Omental fat pad (tissue), 3 donors: ENCODE measurements at regions not wholly inside any gene's neighbourhood (a gene's known extent, or its start where the extent isn't known, plus 50 kb on each side); places are given as distances from the start of the nearest gene placed in this dataset.

Experiments
- ATAC-seq: fragments of 150-250 bp; one replicate; pipeline ENCODE4 v1.9.1; 2016; ENCODE audit warnings: mild to moderate bottlenecking, moderate library complexity; ENCODE audit not compliant: low FRiP score
- DNase-seq: peaks from one replicate; pipeline ENCODE4 v3.0.0-alpha.2; 2019; ENCODE audit warnings: low spot score
- TF ChIP-seq, protein P1 (sequence below), 3 donors: fragments of 450-650 bp; IDR thresholded peaks; one replicate each; pipeline ENCODE4 v1.5.1; 2016 to 2017; ENCODE audit warnings: antibody characterized with exemption in 3 of 3, mild to moderate bottlenecking in 3 of 3, moderate library complexity in 2 of 3

DNA sequence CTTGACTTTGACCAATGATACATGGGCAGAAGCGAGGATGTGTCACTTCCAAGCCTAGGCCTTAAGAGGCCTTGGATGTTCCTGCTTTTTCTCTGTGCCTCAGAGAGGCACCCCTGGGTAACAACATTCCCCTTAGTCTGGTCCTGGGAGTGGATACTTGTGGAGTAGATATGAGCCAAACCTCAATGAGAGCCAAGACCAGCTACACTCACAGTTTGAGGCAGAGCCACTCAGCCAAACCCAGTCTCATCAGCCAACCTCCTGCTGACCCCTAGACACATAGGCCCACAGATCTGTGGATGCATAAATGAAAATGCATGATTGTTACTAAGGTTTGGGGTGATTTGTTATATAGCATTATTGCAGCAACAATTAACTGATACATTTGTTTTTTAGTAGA is 114.2 kb downstream of the ZNF621 start:
- no peak for DNase-seq
- ATAC-seq, result no peak

GRCh38 chr3:40642812-40643211 is 118.1 kb downstream of the ZNF621 start:
- no peak for ATAC-seq
- DNase-seq, result no peak
- TF ChIP-seq, protein P1, sequence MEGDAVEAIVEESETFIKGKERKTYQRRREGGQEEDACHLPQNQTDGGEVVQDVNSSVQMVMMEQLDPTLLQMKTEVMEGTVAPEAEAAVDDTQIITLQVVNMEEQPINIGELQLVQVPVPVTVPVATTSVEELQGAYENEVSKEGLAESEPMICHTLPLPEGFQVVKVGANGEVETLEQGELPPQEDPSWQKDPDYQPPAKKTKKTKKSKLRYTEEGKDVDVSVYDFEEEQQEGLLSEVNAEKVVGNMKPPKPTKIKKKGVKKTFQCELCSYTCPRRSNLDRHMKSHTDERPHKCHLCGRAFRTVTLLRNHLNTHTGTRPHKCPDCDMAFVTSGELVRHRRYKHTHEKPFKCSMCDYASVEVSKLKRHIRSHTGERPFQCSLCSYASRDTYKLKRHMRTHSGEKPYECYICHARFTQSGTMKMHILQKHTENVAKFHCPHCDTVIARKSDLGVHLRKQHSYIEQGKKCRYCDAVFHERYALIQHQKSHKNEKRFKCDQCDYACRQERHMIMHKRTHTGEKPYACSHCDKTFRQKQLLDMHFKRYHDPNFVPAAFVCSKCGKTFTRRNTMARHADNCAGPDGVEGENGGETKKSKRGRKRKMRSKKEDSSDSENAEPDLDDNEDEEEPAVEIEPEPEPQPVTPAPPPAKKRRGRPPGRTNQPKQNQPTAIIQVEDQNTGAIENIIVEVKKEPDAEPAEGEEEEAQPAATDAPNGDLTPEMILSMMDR (IDR thresholded peaks at IDR 0.05), result no peak

More for the DNA sequence above, 114.2 kb downstream of the ZNF621 start:
- TF ChIP-seq, protein P1 (IDR thresholded peaks at IDR 0.05), result no peak

DNA sequence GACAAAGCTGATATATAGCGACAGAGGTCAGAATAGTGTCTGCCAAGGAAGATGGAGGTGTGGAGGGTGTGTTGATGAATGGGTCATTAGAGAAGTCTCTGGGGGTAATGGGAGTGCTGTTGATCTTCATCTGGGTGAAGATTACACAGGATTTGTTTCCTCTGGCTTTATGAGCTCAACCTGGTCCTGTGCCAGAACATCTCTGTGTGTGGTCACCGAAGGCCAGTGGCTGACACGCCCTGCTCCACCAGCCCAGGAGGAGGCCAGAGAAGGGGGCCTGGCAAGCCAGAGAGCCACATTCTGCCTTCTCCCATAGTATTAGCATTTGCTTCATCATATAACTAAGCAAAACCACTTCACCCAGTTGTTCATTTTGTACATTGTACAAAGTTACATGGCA is 121.1 kb downstream of the ZNF621 start:
- ATAC-seq (no peak), DNase-seq (no peak)
- TF ChIP-seq, protein P1 (IDR thresholded peaks at IDR 0.05), result no peak

GRCh38 chr3:40649346-40649745 is 124.6 kb downstream of the ZNF621 start:
- TF ChIP-seq, protein P1 (IDR thresholded peaks at IDR 0.05), result no peak
- ATAC-seq (no peak), DNase-seq (no peak)

- ATAC-seq, result no peak
- DNase-seq, result no peak
- TF ChIP-seq, protein P1 (IDR thresholded peaks at IDR 0.05), result no peak
Measured at GRCh38 chr3:40652072-40652471, 127.3 kb downstream of the ZNF621 start.

DNA sequence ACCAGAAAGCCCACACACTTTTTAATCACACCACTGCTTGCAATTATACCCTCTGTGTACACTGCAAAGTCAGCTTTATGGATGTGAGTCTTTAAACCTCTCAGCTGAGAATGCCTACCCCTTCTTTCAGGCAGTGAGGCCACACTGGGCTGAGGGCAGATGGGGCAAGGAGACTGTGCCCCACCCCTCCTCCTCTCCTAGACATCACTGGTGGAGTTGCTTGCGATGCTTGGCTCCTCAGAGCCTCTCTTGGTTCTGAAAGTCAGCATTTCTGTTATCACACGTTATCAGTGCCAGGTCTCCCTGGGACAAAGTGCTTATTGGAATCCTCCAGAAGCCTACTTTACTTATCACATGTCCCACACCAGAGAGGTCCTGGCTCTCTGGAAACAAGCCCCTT is 128.2 kb downstream of the ZNF621 start:
- TF ChIP-seq, protein P1 (IDR thresholded peaks at IDR 0.05), result no peak
- ATAC-seq, result no peak
- no peak for DNase-seq

- no peak for DNase-seq
- ATAC-seq, result no peak
- TF ChIP-seq, protein P1 (IDR thresholded peaks at IDR 0.05), result no peak
Measured at GRCh38 chr3:40653878-40654277, 129.1 kb downstream of the ZNF621 start.
